HG03460 (cell line): ENCODE measurements at regions not wholly inside any gene's neighbourhood (a gene's known extent, or its start where the extent isn't known, plus 50 kb on each side); places are given as distances from the start of the nearest gene placed in this dataset.
"Not testable (repeated sequence)": the region's sequence is repeated elsewhere in the genome, so short reads cannot be mapped to it uniquely, and the experiment has no call there.

Experiments used
- ATAC-seq: cut with Tn5 transposase; IDR thresholded peaks from one replicate; pipeline ENCODE4 v1.9.1; 2021; ENCODE audit not compliant: unreplicated experiment

- ATAC-seq: no peak
Observed at GRCh38 chr2:7516484-7517063, 599.4 kb downstream of the RNF144A start.

- no peak for ATAC-seq
Observed at GRCh38 chr2:7517088-7517487, 599.9 kb downstream of the RNF144A start.

DNA sequence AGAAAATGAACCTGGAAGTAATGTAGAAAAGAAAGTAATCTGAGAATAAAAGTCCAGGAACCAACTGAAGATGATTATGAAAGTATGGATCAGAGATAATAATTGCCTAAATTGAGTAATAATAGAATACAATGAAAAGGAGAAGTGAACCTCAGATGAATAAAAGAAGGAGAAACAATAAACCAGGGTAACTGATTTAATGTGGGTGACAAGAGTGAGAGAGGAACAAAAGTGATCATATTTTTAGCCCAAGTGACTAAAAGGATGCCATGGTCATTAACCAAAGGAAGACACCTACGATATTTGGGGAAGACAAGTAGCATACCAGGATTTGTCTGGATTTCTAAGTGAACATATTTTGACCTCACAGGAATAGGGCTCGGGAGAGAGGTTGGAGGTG lies 600.6 kb downstream of the RNF144A start:
- ATAC-seq: no peak

DNA sequence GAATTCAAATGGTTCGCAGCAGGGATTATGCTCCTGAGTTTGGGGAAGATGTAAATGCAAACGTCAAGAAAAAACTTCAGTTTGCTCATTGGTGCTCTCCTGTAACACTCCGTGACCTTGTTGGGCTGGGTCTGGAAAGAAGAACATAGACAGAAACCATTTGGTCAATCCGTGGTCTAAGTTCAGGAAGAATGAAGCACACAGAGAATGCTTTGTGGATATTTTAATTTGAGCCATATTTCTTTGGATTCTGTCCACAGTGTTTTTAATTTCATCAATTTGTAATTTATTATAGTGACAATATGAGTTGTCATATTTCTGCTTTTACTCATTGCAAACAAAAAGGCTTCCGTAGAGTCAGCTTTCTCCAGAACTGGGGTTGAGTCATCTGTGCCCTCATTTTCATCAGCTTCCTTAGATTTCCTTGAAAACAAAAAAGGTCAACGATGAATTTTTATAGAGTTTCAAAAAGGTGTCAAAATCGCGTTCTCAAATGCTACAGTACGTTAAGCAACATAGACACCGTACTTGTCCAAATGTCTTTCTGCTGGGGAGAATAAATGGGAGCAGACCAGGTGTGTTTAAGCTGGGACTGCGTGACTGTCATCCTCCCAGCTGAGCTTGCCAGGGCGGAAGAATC lies 606.4 kb downstream of the RNF144A start:
- ATAC-seq: no peak

- no peak for ATAC-seq
Observed at GRCh38 chr2:7524195-7524594, 607.0 kb downstream of the RNF144A start.

- ATAC-seq: no peak
Observed at GRCh38 chr2:7525746-7526145, 608.5 kb downstream of the RNF144A start.

GRCh38 chr2:7527165-7527722 lies 610.0 kb downstream of the RNF144A start:
- ATAC-seq: no peak

DNA sequence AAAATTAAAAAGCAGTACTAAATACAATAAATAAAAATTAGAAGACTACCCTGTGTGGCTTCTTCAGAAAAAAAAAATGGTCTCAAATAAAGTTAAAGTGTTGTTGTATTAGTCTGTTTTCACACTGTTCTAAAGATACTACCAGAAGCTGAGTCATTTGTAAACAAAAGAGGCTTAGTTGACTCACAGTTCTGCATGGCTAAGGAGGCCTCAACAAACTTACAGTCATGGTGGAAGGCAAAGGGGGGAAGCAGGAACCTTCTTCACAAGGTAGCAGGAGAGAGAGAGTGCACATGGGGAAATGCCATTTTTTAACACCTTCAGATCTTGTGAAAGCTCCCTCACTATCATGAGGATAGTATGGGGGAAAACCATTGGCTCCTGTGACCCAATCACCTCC lies 612.8 kb downstream of the RNF144A start:
- no peak for ATAC-seq

DNA sequence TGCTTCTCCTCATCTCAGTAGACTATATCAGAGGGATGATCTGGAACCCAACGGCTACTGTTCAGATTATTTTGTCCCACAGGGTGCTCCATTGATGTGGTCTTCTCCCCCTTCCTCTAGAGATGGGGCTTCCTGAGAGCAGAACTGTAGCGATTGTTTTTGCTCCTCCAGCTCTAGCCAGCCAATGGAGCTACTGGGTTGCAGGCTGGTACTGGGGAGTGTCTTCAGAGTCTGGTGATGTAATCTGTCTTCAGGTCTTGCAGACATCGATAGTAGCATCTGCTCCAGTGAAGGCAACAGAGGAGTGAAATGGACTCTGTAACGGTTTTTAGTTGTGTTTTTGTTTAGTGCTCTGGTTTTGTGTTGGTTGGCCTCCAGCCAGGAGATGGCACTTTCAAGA lies 621.9 kb downstream of the RNF144A start:
- no peak for ATAC-seq

DNA sequence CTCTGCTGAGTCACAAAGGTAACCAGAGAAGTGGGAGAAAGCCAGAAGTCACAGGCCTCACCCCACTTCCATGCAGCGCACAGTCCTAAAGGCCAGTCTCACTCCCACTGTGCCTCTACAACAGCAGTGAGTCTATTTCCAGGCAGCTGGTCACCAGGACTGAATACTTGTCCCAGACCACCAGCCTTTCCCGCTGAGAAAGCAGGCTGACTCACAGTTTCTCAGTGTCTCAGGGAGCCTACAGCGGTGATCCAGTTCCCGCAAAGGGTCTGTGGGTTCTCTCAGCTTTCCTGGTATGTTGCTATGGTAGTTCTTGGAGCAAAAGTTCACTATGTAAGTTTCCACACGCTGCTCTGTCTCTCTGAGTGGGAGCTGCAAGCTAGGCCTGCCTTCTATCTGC lies 622.5 kb downstream of the RNF144A start:
- ATAC-seq: no peak

GRCh38 chr2:7552825-7553570 lies 635.8 kb downstream of the RNF144A start:
- ATAC-seq: no peak

GRCh38 chr2:7555260-7555659 lies 638.0 kb downstream of the RNF144A start:
- no peak for ATAC-seq

DNA sequence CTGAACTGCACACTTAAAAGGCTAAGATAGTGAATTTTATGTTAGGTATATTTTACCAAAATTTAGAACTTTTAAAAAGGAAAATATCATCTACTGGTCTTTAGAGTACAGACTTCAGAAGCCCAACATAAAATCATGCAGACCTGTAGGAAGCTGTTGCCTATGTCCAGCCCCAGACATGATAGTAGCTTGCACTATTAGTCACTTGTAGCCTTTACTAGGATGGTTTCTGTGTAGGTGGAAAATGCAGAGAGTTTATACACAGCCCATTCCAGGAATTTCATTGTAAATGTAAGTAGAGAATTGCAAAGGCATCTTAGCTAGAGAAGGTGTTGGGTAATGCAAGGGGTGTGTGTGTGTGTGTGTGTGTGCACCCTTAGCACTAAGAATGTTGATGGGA lies 640.2 kb downstream of the RNF144A start:
- ATAC-seq: no peak

DNA sequence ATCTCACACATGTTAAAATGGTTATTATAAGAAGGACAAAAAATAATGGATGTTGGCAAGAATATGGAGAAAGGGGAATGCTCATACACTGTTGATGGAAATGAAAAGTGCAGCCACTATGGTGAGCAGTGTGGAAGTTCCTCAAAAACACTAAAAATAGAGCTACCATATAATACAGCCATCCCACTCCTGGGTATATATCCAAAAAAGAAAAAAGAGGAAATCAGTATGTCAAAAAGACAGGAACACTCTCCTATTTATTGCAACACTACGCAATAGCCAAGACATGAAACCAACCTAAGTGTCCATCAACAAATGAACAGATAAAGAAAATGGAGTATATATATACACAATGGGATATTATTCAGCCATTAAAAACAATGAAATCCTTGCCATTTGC lies 642.6 kb downstream of the RNF144A start:
- no peak for ATAC-seq

- no peak for ATAC-seq
Observed at GRCh38 chr2:7566382-7566881, 649.2 kb downstream of the RNF144A start.

GRCh38 chr2:7567116-7567515 lies 649.9 kb downstream of the RNF144A start:
- not testable (repeated sequence) for ATAC-seq

GRCh38 chr2:7567646-7568045 lies 650.4 kb downstream of the RNF144A start:
- ATAC-seq: no peak

GRCh38 chr2:7570247-7570646 lies 653.0 kb downstream of the RNF144A start:
- no peak for ATAC-seq

- ATAC-seq: no peak
Observed at GRCh38 chr2:7571701-7572100, 654.5 kb downstream of the RNF144A start.

DNA sequence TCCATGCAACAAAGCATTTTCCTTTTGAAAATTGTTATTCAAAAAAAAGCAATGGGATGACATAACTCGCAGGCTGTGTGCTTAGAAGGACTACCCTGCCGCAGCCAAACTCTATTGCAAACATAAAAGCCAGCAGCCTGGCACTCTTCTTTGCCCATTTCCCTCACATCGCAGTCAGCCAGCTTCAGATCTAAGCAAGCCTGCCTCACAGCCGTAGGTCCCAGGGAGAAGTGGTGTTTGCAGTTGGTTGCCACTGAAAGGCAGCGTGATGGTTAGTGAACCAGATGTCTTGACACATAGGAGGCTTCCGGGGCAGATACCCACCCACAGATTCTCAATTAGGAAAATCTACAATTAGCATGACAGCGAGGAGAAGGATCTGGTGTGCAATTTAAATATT lies 655.2 kb downstream of the RNF144A start:
- no peak for ATAC-seq

- ATAC-seq: no peak
Observed at GRCh38 chr2:7573166-7573825, 656.1 kb downstream of the RNF144A start.
